Gastroesophageal sphincter (tissue), 4 donors: ENCODE measurements at regions not wholly inside any gene's neighbourhood (a gene's known extent, or its start where the extent isn't known, plus 50 kb on each side); places are given as distances from the start of the nearest gene placed in this dataset.

Experiments used
- ATAC-seq: fragments of 150-250 bp; one replicate; pipeline ENCODE4 v1.9.1; 2016; ENCODE audit warnings: mild to moderate bottlenecking, moderate library complexity
- H3K27ac ChIP-seq, 4 donors: fragments of 200-600 bp; sonication (generic) in 3 of 4; 1 replicate in 3 of 4; 2 replicates in 1 of 4; pipeline ENCODE4 v1.5.1; 2016 to 2019
- H3K27me3 ChIP-seq: fragments of 200-600 bp; sonication (generic); one replicate; pipeline ENCODE4 v1.5.1; 2019
- H3K36me3 ChIP-seq, 2 donors: fragments of 200-600 bp; sonication (generic); one replicate each; pipeline ENCODE4 v1.5.1; 2019; ENCODE audit warnings: control low read depth in 1 of 2
- H3K4me1 ChIP-seq, 3 donors: fragments of 200-600 bp; sonication (generic); 1 replicate in 2 of 3; 2 replicates in 1 of 3; pipeline ENCODE4 v1.5.1; 2016 to 2019; ENCODE audit warnings: control low read depth in 2 of 3
- H3K4me3 ChIP-seq, 2 donors: fragments of 200-600 bp; sonication (generic); one replicate each; pipeline ENCODE4 v1.5.1; 2019; ENCODE audit warnings: mild to moderate bottlenecking in 1 of 2, moderate library complexity in 1 of 2
- H3K9me3 ChIP-seq, 3 donors: fragments of 200-600 bp; sonication (generic); one replicate each; pipeline ENCODE4 v1.5.1; 2017 to 2019; ENCODE audit warnings: control low read depth in 2 of 3
- EP300 ChIP-seq: sonication (generic); formaldehyde crosslinking; IDR thresholded peaks from one replicate; pipeline ENCODE4 v1.6.1; 2017; ENCODE audit warnings: antibody characterized with exemption, mild to moderate bottlenecking
- POLR2A ChIP-seq, 2 donors: fragments of 450-650 bp; IDR thresholded peaks; one replicate each; pipeline ENCODE4 v1.6.1; 2017; ENCODE audit warnings: antibody characterized with exemption in 2 of 2, mild to moderate bottlenecking in 2 of 2, moderate library complexity in 1 of 2
- POLR2AphosphoS5 ChIP-seq: sonication (generic); formaldehyde crosslinking; IDR thresholded peaks from one replicate; pipeline ENCODE4 v1.6.1; 2017; ENCODE audit warnings: antibody characterized with exemption
- WGBS, 2 donors: methylation state at CpG; one replicate each; pipeline ENCODE4 v1.1.5; 2018; ENCODE audit warnings: low coverage in 1 of 2; 5-methylcytosine and 5-hydroxymethylcytosine counted together
- TF ChIP-seq, protein P1 (sequence below), 4 experiments: fragments of 200-600 bp in 2 of 4; fragments of 450-650 bp in 2 of 4; sonication (generic) in 1 of 4; IDR thresholded peaks; one replicate each; pipeline ENCODE4 v1.5.1; 2017 to 2019; ENCODE audit warnings: antibody characterized with exemption in 4 of 4, mild to moderate bottlenecking in 2 of 4, moderate library complexity in 2 of 4

DNA sequence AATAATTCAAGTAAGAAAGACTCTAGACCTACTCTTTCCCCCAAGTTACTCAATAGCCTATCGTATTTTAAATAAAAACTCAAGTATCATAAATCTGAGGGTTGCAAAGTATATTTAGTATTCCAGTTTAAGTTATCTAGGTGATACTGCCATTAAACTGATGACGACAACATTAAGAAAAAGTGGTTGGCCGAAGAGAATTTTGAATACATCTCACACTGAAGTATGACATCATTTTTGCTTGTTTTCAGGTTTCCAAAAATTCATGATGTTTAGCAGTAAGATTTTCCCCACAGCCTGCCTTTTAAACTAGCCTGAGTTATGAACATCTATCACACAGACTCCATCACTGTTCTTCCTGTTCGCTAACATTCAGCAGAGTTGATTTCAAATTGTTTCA is 102.1 kb upstream of the RAB27B start:
- TF ChIP-seq EP300, result no peak
- TF ChIP-seq POLR2AphosphoS5, result no peak
- no peak for TF ChIP-seq POLR2A (IDR thresholded peaks at IDR 0.05)
- TF ChIP-seq, protein P1, sequence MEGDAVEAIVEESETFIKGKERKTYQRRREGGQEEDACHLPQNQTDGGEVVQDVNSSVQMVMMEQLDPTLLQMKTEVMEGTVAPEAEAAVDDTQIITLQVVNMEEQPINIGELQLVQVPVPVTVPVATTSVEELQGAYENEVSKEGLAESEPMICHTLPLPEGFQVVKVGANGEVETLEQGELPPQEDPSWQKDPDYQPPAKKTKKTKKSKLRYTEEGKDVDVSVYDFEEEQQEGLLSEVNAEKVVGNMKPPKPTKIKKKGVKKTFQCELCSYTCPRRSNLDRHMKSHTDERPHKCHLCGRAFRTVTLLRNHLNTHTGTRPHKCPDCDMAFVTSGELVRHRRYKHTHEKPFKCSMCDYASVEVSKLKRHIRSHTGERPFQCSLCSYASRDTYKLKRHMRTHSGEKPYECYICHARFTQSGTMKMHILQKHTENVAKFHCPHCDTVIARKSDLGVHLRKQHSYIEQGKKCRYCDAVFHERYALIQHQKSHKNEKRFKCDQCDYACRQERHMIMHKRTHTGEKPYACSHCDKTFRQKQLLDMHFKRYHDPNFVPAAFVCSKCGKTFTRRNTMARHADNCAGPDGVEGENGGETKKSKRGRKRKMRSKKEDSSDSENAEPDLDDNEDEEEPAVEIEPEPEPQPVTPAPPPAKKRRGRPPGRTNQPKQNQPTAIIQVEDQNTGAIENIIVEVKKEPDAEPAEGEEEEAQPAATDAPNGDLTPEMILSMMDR (IDR thresholded peaks at IDR 0.05), result no peak
- Histone ChIP-seq H3K27ac (no peak overlapping the region), H3K9me3 (no peaks in the 10 kb centered on the region), H3K4me1 (no peaks in the 10 kb centered on the region), H3K36me3 (no peaks in the 10 kb centered on the region), H3K4me3 (no peak overlapping the region), H3K27me3 (peaks cover 3% of the 10 kb centered on the region)
- WGBS, 2 donors, result 94% methylated on average over 4 of the region's 4 CpGs; no CpG with 5 or more reads in 1 of the 2 donors
- ATAC-seq, result no peak

DNA sequence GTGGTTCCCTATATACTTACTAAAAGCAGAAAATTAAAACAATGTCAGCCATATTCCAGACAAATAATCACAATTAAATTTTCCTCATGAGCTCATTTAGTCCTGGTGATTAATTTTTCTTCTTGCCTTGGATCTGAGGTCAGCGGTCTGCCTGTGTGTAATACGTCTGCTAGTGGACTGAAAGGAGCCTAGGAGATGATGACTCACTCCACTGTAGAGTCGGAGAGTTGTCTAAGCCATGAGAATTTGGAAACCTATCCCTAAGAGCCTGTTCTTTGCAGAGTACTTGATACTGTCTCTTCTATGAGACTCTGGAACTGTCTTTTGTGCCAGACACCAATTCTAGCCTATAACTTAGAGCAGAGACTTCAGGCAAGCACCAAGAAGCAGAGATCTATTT is 94.2 kb upstream of the RAB27B start:
- no peak overlapping the region for H3K4me3 ChIP-seq
- no peak for ATAC-seq
- no peak overlapping the region for H3K27ac ChIP-seq
- 21 to 34% methylated on average over 3 of the region's 3 CpGs for WGBS, 2 donors
- H3K36me3 ChIP-seq, result no peaks in the 10 kb centered on the region
- no peaks in the 10 kb centered on the region for H3K4me1 ChIP-seq
- TF ChIP-seq, protein P1 (IDR thresholded peaks at IDR 0.05), result no peak
- no peak for TF ChIP-seq POLR2A (IDR thresholded peaks at IDR 0.05)
- no peak for TF ChIP-seq EP300
- no peak for TF ChIP-seq POLR2AphosphoS5
- no peaks in the 10 kb centered on the region for H3K9me3 ChIP-seq
- H3K27me3 ChIP-seq, result no peaks in the 10 kb centered on the region

DNA sequence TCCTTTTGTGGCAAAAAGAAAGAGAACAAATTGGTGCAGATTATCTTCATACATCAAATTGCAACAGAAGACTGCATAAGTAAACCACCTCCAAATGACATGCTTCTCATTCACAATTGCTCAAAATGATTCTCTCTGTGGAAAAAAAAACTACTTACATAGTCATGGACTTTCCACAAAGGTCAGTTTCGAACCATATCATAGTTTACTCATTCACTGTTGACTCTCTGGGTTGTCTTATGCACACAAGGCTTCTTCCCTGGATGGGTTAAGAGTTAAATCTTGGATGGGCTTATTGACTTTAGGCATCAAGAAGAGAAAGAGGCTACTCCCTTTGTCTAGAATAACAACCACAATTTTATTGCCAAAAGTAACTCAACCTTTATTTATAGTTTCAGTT is 91.3 kb upstream of the RAB27B start:
- no peaks in the 10 kb centered on the region for H3K27me3 ChIP-seq

DNA sequence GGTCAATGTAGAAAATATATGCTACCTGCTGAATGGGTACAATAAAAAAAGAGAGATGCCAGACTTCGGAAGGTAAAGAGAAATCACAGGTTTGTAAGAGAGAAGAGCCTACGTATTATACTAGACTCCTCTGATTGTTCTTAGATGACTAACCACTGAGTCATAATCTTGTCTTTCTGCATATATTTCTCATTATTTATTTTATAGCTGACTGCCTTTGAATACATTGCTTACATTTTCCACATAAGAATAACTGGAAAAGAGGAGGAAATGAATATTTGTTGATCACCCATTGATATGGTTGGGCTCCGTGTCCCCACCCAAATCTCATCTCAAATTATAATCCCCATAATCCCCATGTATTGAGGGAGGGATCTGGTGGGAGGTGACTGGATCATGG is 90.3 kb upstream of the RAB27B start:
- no peak for ATAC-seq
- WGBS, 2 donors, result 79 to 88% methylated on average over 3 of the region's 3 CpGs
- Histone ChIP-seq H3K4me1 (peaks cover 0 to 7% (median 3%) of the 10 kb centered on the region in 3 donors), H3K27me3 (no peaks in the 10 kb centered on the region), H3K9me3 (no peaks in the 10 kb centered on the region), H3K4me3 (no peak overlapping the region), H3K27ac (no peak overlapping the region), H3K36me3 (no peaks in the 10 kb centered on the region)
- TF ChIP-seq, protein P1 (IDR thresholded peaks at IDR 0.05), result no peak
- no peak for TF ChIP-seq POLR2AphosphoS5
- no peak for TF ChIP-seq EP300
- TF ChIP-seq POLR2A (IDR thresholded peaks at IDR 0.05), result no peak

More for the DNA sequence above, 91.3 kb upstream of the RAB27B start:
- no peak for TF ChIP-seq POLR2A (IDR thresholded peaks at IDR 0.05)
- TF ChIP-seq, protein P1 (IDR thresholded peaks at IDR 0.05), result no peak
- TF ChIP-seq EP300, result no peak
- no peak for TF ChIP-seq POLR2AphosphoS5
- Histone ChIP-seq H3K36me3 (no peaks in the 10 kb centered on the region), H3K4me3 (no peak overlapping the region), H3K27ac (no peak overlapping the region), H3K4me1 (no peaks in the 10 kb centered on the region), H3K9me3 (no peaks in the 10 kb centered on the region)
- ATAC-seq, result no peak
- WGBS, 2 donors, result 83% methylated on average over 1 of the region's 1 CpG

DNA sequence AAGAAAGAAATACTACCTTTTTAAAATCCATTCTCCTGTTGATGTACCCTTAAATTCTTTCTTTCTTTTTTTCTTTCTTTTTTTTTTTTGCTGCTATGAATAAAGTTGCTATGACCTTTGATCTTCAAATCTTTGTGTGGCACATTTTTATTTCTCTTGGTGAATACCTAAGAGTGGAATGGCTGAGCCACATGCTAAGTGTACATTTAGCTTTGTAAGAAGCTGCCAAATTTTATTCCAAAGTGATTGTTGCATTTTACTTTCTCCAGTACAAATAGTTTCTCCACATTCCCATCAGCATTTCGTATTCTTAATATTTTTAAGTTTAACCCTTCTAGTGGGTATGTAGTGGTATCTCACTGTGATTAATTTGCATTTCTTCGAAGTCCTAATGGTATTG is 88.8 kb upstream of the RAB27B start:
- TF ChIP-seq EP300 (no peak), POLR2AphosphoS5 (no peak), POLR2A (IDR thresholded peaks at IDR 0.05) (no peak)
- TF ChIP-seq, protein P1 (IDR thresholded peaks at IDR 0.05), result no peak

More for the DNA sequence above, 88.8 kb upstream of the RAB27B start:
- no peak for ATAC-seq
- H3K27me3 ChIP-seq, result no peaks in the 10 kb centered on the region
- H3K27ac ChIP-seq, result no peak overlapping the region
- no peak overlapping the region for H3K4me3 ChIP-seq
- peaks cover 0 to 9% (median 3%) of the 10 kb centered on the region in 3 donors for H3K4me1 ChIP-seq
- no peaks in the 10 kb centered on the region for H3K36me3 ChIP-seq
- H3K9me3 ChIP-seq, result no peaks in the 10 kb centered on the region
- WGBS, 2 donors, result 73 to 87% methylated on average over 2 of the region's 2 CpGs
